Effector memory CD4-positive, alpha-beta T cell (primary cell): ENCODE measurements at regions not wholly inside any gene's neighbourhood (a gene's known extent, or its start where the extent isn't known, plus 50 kb on each side); places are given as distances from the start of the nearest gene placed in this dataset.

ENCODE experiments used
- DNase-seq, 3 donors: peaks; one replicate each; pipeline ENCODE4 v3.0.0-alpha.2; 2020
- H3K27ac ChIP-seq: 2 replicates; pipeline ENCODE4 v1.7.0; 2013; ENCODE audit warnings: mild to moderate bottlenecking, low read length, moderate library complexity; ENCODE audit not compliant: insufficient read depth, poor library complexity, severe bottlenecking
- H3K27me3 ChIP-seq: replicated peaks from 2 replicates; pipeline ENCODE4 v1.7.0; 2013; ENCODE audit warnings: mild to moderate bottlenecking, low read length; ENCODE audit not compliant: insufficient read depth, control insufficient read depth, poor library complexity, severe bottlenecking
- H3K36me3 ChIP-seq: 2 replicates; pipeline ENCODE4 v1.7.0; 2013; ENCODE audit warnings: mild to moderate bottlenecking, low read length, moderate library complexity; ENCODE audit not compliant: control insufficient read depth, insufficient read depth
- H3K4me1 ChIP-seq: 2 replicates; pipeline ENCODE4 v1.7.0; 2013; ENCODE audit warnings: low read length, mild to moderate bottlenecking; ENCODE audit not compliant: control insufficient read depth, insufficient read depth, poor library complexity, severe bottlenecking
- H3K4me3 ChIP-seq: 2 replicates; pipeline ENCODE4 v1.7.0; 2013; ENCODE audit warnings: low read length, low read depth, mild to moderate bottlenecking; ENCODE audit not compliant: insufficient read depth, poor library complexity, severe bottlenecking
- H3K9me3 ChIP-seq: 2 replicates; pipeline ENCODE4 v1.7.0; 2013; ENCODE audit warnings: mild to moderate bottlenecking, low read length, moderate library complexity; ENCODE audit not compliant: control insufficient read depth

GRCh38 chr12:67161322-67161918 is 107.7 kb upstream of the CAND1 start:
- Histone ChIP-seq H3K27me3 (no peaks in the 10 kb centered on the region), H3K36me3 (no peaks in the 10 kb centered on the region), H3K4me3 (no peak overlapping the region), H3K27ac (no peak overlapping the region), H3K4me1 (no peaks in the 10 kb centered on the region), H3K9me3 (no peaks in the 10 kb centered on the region)
- DNase-seq = peak in 1 of 3 donors; percentile 0

GRCh38 chr12:67173258-67173657 is 95.9 kb upstream of the CAND1 start:
- no peak overlapping the region for H3K4me3 ChIP-seq
- no peak for DNase-seq
- H3K36me3 ChIP-seq = no peaks in the 10 kb centered on the region
- H3K9me3 ChIP-seq = no peaks in the 10 kb centered on the region
- no peak overlapping the region for H3K27ac ChIP-seq
- no peaks in the 10 kb centered on the region for H3K4me1 ChIP-seq
- H3K27me3 ChIP-seq = no peaks in the 10 kb centered on the region

- no peaks in the 10 kb centered on the region for H3K36me3 ChIP-seq
- no peak for DNase-seq
These were observed 86.6 kb upstream of the CAND1 start for GRCh38 chr12:67182551-67182950.

GRCh38 chr12:67193704-67194103 is 75.5 kb upstream of the CAND1 start:
- Histone ChIP-seq H3K4me3 (no peak overlapping the region), H3K9me3 (no peaks in the 10 kb centered on the region), H3K36me3 (no peaks in the 10 kb centered on the region), H3K4me1 (no peaks in the 10 kb centered on the region), H3K27ac (no peak overlapping the region), H3K27me3 (no peaks in the 10 kb centered on the region)
- no peak for DNase-seq

More at GRCh38 chr12:67182551-67182950, 86.6 kb upstream of the CAND1 start:
- Histone ChIP-seq H3K27ac (no peak overlapping the region), H3K27me3 (no peaks in the 10 kb centered on the region), H3K9me3 (no peaks in the 10 kb centered on the region), H3K4me1 (no peaks in the 10 kb centered on the region), H3K4me3 (no peak overlapping the region)

- no peaks in the 10 kb centered on the region for H3K9me3 ChIP-seq
- H3K27me3 ChIP-seq = no peaks in the 10 kb centered on the region
- H3K27ac ChIP-seq = no peak overlapping the region
- DNase-seq = no peak
- no peak overlapping the region for H3K4me3 ChIP-seq
- H3K36me3 ChIP-seq = no peaks in the 10 kb centered on the region
- H3K4me1 ChIP-seq = no peaks in the 10 kb centered on the region
These were observed 68.8 kb upstream of the CAND1 start for GRCh38 chr12:67200386-67200785.

- Histone ChIP-seq H3K27ac (no peak overlapping the region), H3K4me3 (no peak overlapping the region), H3K4me1 (no peaks in the 10 kb centered on the region), H3K27me3 (no peaks in the 10 kb centered on the region), H3K9me3 (no peaks in the 10 kb centered on the region), H3K36me3 (no peaks in the 10 kb centered on the region)
- DNase-seq = no peak
These were observed 67.0 kb upstream of the CAND1 start for GRCh38 chr12:67202011-67202677.

GRCh38 chr12:67202678-67203012 is 66.5 kb upstream of the CAND1 start:
- Histone ChIP-seq H3K4me1 (no peaks in the 10 kb centered on the region), H3K4me3 (no peak overlapping the region), H3K27me3 (no peaks in the 10 kb centered on the region), H3K36me3 (no peaks in the 10 kb centered on the region), H3K27ac (no peak overlapping the region), H3K9me3 (no peaks in the 10 kb centered on the region)
- DNase-seq = no peak

- H3K9me3 ChIP-seq = no peaks in the 10 kb centered on the region
- no peak overlapping the region for H3K4me3 ChIP-seq
- no peaks in the 10 kb centered on the region for H3K27me3 ChIP-seq
- no peak for DNase-seq
- H3K36me3 ChIP-seq = no peaks in the 10 kb centered on the region
- H3K27ac ChIP-seq = no peak overlapping the region
- H3K4me1 ChIP-seq = no peaks in the 10 kb centered on the region
These were observed 60.7 kb upstream of the CAND1 start for GRCh38 chr12:67208281-67209067.

- Histone ChIP-seq H3K36me3 (no peaks in the 10 kb centered on the region), H3K4me1 (no peaks in the 10 kb centered on the region), H3K9me3 (no peaks in the 10 kb centered on the region), H3K27me3 (no peaks in the 10 kb centered on the region), H3K27ac (no peak overlapping the region), H3K4me3 (no peak overlapping the region)
- no peak for DNase-seq
These were observed 58.1 kb upstream of the CAND1 start for GRCh38 chr12:67211029-67211428.

- DNase-seq = no peak
- Histone ChIP-seq H3K27me3 (no peaks in the 10 kb centered on the region), H3K4me1 (no peaks in the 10 kb centered on the region), H3K9me3 (no peaks in the 10 kb centered on the region), H3K4me3 (no peak overlapping the region), H3K27ac (no peak overlapping the region), H3K36me3 (no peaks in the 10 kb centered on the region)
These were observed 57.7 kb upstream of the CAND1 start for GRCh38 chr12:67211494-67211893.
